GM19467 (cell line): ENCODE measurements at regions not wholly inside any gene's neighbourhood (a gene's known extent, or its start where the extent isn't known, plus 50 kb on each side); places are given as distances from the start of the nearest gene placed in this dataset.

Source experiments
- ATAC-seq: cut with Tn5 transposase; IDR thresholded peaks from one replicate; pipeline ENCODE4 v1.9.1; 2021; ENCODE audit warnings: mild to moderate bottlenecking, moderate library complexity; ENCODE audit not compliant: unreplicated experiment

GRCh38 chr5:165795073-165795472, 2289.7 kb downstream of the MAT2B start:
- no peak for ATAC-seq

- ATAC-seq = no peak
These were observed 2300.3 kb downstream of the MAT2B start for GRCh38 chr5:165805756-165806155.

GRCh38 chr5:165808335-165808734, 2302.9 kb downstream of the MAT2B start:
- ATAC-seq = no peak

GRCh38 chr5:165809914-165810313, 2304.5 kb downstream of the MAT2B start:
- no peak for ATAC-seq

- no peak for ATAC-seq
These were observed 2324.1 kb downstream of the MAT2B start for GRCh38 chr5:165829504-165829903.

GRCh38 chr5:165834891-165835290, 2329.5 kb downstream of the MAT2B start:
- no peak for ATAC-seq

GRCh38 chr5:165836046-165836445, 2330.6 kb downstream of the MAT2B start:
- no peak for ATAC-seq

- ATAC-seq = no peak
These were observed 2331.9 kb downstream of the MAT2B start for GRCh38 chr5:165837286-165837685.

- ATAC-seq = no peak
These were observed 2339.2 kb downstream of the MAT2B start for GRCh38 chr5:165844571-165844970.

- no peak for ATAC-seq
These were observed 2352.7 kb downstream of the MAT2B start for GRCh38 chr5:165858118-165858517.

GRCh38 chr5:165859251-165859650, 2353.8 kb downstream of the MAT2B start:
- no peak for ATAC-seq

- no peak for ATAC-seq
These were observed 2357.8 kb downstream of the MAT2B start for GRCh38 chr5:165863239-165863638.

- ATAC-seq = no peak
These were observed 2365.9 kb downstream of the MAT2B start for GRCh38 chr5:165871291-165871690.

- ATAC-seq = no peak
These were observed 2369.4 kb downstream of the MAT2B start for GRCh38 chr5:165874851-165875250.

- ATAC-seq = no peak
These were observed 2371.1 kb downstream of the MAT2B start for GRCh38 chr5:165876538-165876937.

GRCh38 chr5:165877475-165877874, 2372.1 kb downstream of the MAT2B start:
- ATAC-seq = no peak

- no peak for ATAC-seq
These were observed 2375.8 kb downstream of the MAT2B start for GRCh38 chr5:165881259-165881658.

- ATAC-seq = no peak
These were observed 2376.7 kb downstream of the MAT2B start for GRCh38 chr5:165882099-165882498.

- no peak for ATAC-seq
These were observed 2380.4 kb downstream of the MAT2B start for GRCh38 chr5:165885623-165886350.

GRCh38 chr5:165887147-165887546, 2381.7 kb downstream of the MAT2B start:
- ATAC-seq = no peak

GRCh38 chr5:165892383-165892782, 2387.0 kb downstream of the MAT2B start:
- no peak for ATAC-seq

GRCh38 chr5:165894916-165895315, 2389.5 kb downstream of the MAT2B start:
- no peak for ATAC-seq

- no peak for ATAC-seq
These were observed 2387.6 kb upstream of the WWC1 start for GRCh38 chr5:165903835-165904234.
